Transverse colon (tissue), 4 donors: ENCODE measurements at regions not wholly inside any gene's neighbourhood (a gene's known extent, or its start where the extent isn't known, plus 50 kb on each side); places are given as distances from the start of the nearest gene placed in this dataset.

Source experiments
- CTCF ChIP-seq, 5 experiments: fragments of 200-600 bp in 3 of 5; fragments of 450-650 bp in 2 of 5; sonication (generic) in 3 of 5; IDR thresholded peaks; 1 replicate in 2 of 5; 2 replicates in 3 of 5; pipeline ENCODE4 v1.5.1; 2016 to 2017; ENCODE audit warnings: antibody characterized with exemption in 5 of 5, inconsistent platforms in 3 of 5, mild to moderate bottlenecking in 2 of 5, moderate library complexity in 1 of 5
- EP300 ChIP-seq: sonication (generic); formaldehyde crosslinking; IDR thresholded peaks from one replicate; pipeline ENCODE4 v1.6.1; 2017; ENCODE audit warnings: antibody characterized with exemption, low read depth
- POLR2A ChIP-seq: fragments of 450-650 bp; IDR thresholded peaks from one replicate; pipeline ENCODE4 v1.6.1; 2016; ENCODE audit warnings: antibody characterized with exemption, mild to moderate bottlenecking, moderate library complexity
- POLR2AphosphoS5 ChIP-seq, 3 donors: sonication (generic); formaldehyde crosslinking; IDR thresholded peaks; one replicate each; pipeline ENCODE4 v1.6.1; 2016; ENCODE audit warnings: antibody characterized with exemption in 3 of 3

GRCh38 chr7:119925581-119926289 is 347.2 kb upstream of the KCND2 start:
- no peak for TF ChIP-seq CTCF (IDR thresholded peaks at IDR 0.05)
- TF ChIP-seq EP300: no peak
- TF ChIP-seq POLR2AphosphoS5 (IDR thresholded peaks at IDR 0.05): no peak
- no peak for TF ChIP-seq POLR2A
